Neutrophil (primary cell): ENCODE measurements at regions not wholly inside any gene's neighbourhood (a gene's known extent, or its start where the extent isn't known, plus 50 kb on each side); places are given as distances from the start of the nearest gene placed in this dataset.

Experiments
- H3K27ac ChIP-seq: fragments of 200-600 bp; sonication (generic); 2 replicates; pipeline ENCODE4 v1.5.1; 2016; ENCODE audit warnings: mild to moderate bottlenecking, moderate library complexity
- H3K27me3 ChIP-seq: fragments of 200-600 bp; sonication (generic); 2 replicates; pipeline ENCODE4 v1.6.0; 2016; ENCODE audit warnings: mild to moderate bottlenecking
- H3K36me3 ChIP-seq: fragments of 200-600 bp; sonication (generic); 2 replicates; pipeline ENCODE4 v1.5.1; 2017
- H3K4me1 ChIP-seq, 2 experiments: fragments of 200-600 bp in 1 of 2; sonication (generic) in 1 of 2; 1 replicate in 1 of 2; 2 replicates in 1 of 2; pipeline versions ENCODE4 v1.5.1 to v1.6.1; 2013 to 2016; ENCODE audit warnings: low read depth in 1 of 2, low read length in 1 of 2, mild to moderate bottlenecking in 1 of 2, moderate library complexity in 1 of 2; ENCODE audit not compliant: control insufficient read depth in 1 of 2, insufficient read depth in 1 of 2
- H3K4me3 ChIP-seq, 2 experiments: fragments of 200-600 bp in 1 of 2; sonication (generic) in 1 of 2; 1 replicate in 1 of 2; 2 replicates in 1 of 2; pipeline ENCODE4 v1.5.1; 2013 to 2016; ENCODE audit warnings: low read depth in 1 of 2, low read length in 1 of 2, mild to moderate bottlenecking in 1 of 2, moderate library complexity in 1 of 2
- H3K9me3 ChIP-seq: fragments of 200-600 bp; sonication (generic); 2 replicates; pipeline ENCODE4 v1.5.1; 2016
- CTCF ChIP-seq: fragments of 200-600 bp; sonication (generic); IDR thresholded peaks from 2 replicates; pipeline ENCODE4 v1.5.1; 2016; ENCODE audit warnings: antibody characterized with exemption

GRCh38 chr3:40877631-40878463 lies 321.5 kb upstream of the CTNNB1 start:
- H3K36me3 ChIP-seq: no peaks in the 10 kb centered on the region
- H3K9me3 ChIP-seq: no peaks in the 10 kb centered on the region
- no peak overlapping the region for H3K27ac ChIP-seq
- H3K4me1 ChIP-seq: no peaks in the 10 kb centered on the region
- no peak overlapping the region for H3K4me3 ChIP-seq
- no peaks in the 10 kb centered on the region for H3K27me3 ChIP-seq
- TF ChIP-seq CTCF: no peak

GRCh38 chr3:40878464-40878905 lies 320.8 kb upstream of the CTNNB1 start:
- no peaks in the 10 kb centered on the region for H3K4me1 ChIP-seq
- no peaks in the 10 kb centered on the region for H3K9me3 ChIP-seq
- no peak overlapping the region for H3K4me3 ChIP-seq
- no peaks in the 10 kb centered on the region for H3K36me3 ChIP-seq
- H3K27me3 ChIP-seq: no peaks in the 10 kb centered on the region
- H3K27ac ChIP-seq: no peak overlapping the region
- TF ChIP-seq CTCF: no peak

- Histone ChIP-seq H3K4me1 (no peaks in the 10 kb centered on the region), H3K9me3 (no peaks in the 10 kb centered on the region), H3K27me3 (no peaks in the 10 kb centered on the region), H3K36me3 (no peaks in the 10 kb centered on the region), H3K27ac (no peak overlapping the region), H3K4me3 (no peak overlapping the region)
- TF ChIP-seq CTCF: no peak
Observed at GRCh38 chr3:40885430-40885829, 313.9 kb upstream of the CTNNB1 start.

- no peaks in the 10 kb centered on the region for H3K36me3 ChIP-seq
- TF ChIP-seq CTCF: no peak
- H3K9me3 ChIP-seq: no peaks in the 10 kb centered on the region
- H3K4me3 ChIP-seq: no peak overlapping the region
- H3K27me3 ChIP-seq: no peaks in the 10 kb centered on the region
- no peaks in the 10 kb centered on the region for H3K4me1 ChIP-seq
- no peak overlapping the region for H3K27ac ChIP-seq
Observed at GRCh38 chr3:40886660-40887425, 312.5 kb upstream of the CTNNB1 start.

GRCh38 chr3:40891186-40891585 lies 308.1 kb upstream of the CTNNB1 start:
- H3K27ac ChIP-seq: no peak overlapping the region
- no peak overlapping the region for H3K4me3 ChIP-seq
- no peaks in the 10 kb centered on the region for H3K4me1 ChIP-seq
- H3K36me3 ChIP-seq: no peaks in the 10 kb centered on the region
- no peaks in the 10 kb centered on the region for H3K9me3 ChIP-seq
- TF ChIP-seq CTCF: no peak
- H3K27me3 ChIP-seq: no peaks in the 10 kb centered on the region
